ENCODE measurements at regions not wholly inside any gene's neighbourhood (a gene's known extent, or its start where the extent isn't known, plus 50 kb on each side); places are given as distances from the start of the nearest gene placed in this dataset.
"Not testable (repeated sequence)": the region's sequence is repeated elsewhere in the genome, so short reads cannot be mapped to it uniquely, and the experiment has no call there.

DNA sequence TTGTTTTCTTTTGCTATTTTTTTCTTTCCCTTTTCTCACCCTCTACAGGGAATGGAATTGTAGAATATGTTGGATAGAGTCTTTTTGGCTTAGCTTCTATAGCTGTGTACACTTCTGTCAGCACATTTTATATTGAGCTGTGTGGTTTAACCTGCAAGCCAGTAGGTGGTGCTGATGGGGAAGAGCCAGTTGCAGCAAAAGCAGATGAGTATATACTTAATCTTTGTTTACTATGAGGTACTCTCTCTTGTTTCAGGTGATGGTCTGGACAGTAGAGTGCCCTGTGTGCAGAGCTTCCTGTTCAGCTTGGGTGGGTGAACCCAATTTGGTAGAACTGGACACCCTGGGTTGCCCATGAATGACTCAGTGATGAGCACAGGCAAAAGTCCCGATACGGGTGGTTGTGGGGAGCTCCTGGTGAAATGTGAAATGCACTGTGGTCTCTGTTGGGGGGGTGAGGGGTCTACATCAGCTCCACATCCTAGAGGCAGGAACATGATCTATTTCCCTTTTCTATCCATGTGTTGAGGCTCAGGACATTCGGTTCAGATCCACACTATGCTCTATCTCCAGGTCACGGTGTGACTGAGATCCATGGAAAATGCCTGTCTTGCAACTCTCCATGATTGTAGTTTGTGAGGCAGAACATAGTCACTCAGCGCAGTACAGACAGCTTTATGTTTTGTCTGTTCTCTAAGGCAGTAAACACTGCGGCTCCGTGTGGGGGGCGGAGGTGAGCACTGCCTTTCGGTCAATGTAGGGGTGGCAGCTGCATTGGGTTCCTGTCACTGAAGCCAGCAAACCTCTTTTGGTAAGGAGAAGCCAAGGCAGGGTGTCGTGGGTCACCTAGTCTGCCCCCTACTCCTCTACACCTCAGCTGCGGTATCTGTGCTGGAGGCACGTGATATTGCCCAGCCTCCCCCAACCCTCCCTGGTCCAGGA, 353.2 kb downstream of the PRR16 start:
- DNase-seq = no peak

GRCh38 chr5:120818128-120818527, 354.0 kb downstream of the PRR16 start:
- DNase-seq = no peak

- DNase-seq = no peak
These were observed 359.2 kb downstream of the PRR16 start for GRCh38 chr5:120823328-120823727.

DNA sequence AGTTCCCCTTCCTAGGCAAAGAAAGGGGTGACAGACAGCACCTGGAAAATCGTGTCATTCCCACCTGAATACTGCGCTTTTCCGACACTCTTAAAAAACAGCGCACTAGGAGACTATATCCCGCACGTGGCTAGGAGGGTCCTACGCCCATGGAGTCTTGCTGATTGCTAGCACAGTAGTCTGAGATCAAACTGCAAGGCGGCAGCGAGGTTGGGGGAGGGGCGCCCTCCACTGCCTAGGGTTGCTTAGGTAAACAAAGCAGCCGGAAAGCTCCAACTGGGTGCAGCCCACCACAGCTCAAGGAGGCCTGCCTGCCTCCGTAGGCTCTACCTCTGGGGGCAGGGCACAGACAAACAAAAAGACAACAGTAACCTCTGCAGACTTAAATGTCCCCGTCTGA, 367.5 kb downstream of the PRR16 start:
- DNase-seq = not testable (repeated sequence)

DNA sequence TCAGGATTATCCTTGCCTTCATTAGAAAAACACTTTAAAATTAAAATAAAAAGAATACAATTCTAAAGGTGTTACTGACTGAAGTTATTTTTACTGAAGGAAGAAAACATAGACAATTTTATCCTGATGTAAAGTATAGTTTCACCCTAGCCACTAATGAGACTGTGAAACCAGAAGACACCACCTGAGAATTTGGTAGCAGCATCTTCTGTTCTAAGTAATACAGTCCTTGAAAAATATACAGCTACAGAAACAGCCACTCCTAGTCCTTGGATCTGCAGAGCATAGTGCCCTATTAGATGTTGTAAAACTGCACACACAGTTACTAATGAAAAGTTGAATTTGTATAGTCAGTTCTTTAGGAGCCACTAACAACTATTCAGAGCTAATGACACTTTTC, 377.7 kb downstream of the PRR16 start:
- DNase-seq = no peak

DNA sequence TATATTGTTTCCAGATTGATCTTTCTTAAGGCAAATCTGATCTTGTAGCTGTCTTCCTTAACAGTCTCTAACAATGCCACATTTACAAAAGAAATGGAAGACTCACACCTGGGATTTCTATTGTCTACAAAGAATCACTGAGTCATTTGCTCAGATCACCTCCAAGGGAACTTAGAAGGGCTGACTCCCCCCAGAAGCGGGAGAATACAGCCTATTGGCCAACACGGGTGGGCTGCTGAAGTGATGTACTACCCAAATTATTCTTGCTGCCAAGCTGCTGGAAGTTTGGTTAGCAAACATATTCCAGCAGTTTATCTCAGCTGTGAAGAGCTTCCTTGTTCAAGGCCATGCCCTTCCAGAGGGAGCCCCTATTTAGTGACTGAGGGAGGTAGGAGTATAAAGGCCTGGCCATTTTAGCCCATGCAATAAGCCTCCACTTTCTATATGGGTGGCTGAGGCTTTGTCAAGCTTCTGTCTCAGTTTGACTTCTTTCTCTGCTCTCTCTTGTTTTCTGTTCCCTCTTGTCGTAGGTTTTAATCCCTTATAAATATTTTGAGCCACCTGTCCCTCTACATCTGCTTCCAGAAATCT, 379.4 kb downstream of the PRR16 start:
- no peak for DNase-seq

DNA sequence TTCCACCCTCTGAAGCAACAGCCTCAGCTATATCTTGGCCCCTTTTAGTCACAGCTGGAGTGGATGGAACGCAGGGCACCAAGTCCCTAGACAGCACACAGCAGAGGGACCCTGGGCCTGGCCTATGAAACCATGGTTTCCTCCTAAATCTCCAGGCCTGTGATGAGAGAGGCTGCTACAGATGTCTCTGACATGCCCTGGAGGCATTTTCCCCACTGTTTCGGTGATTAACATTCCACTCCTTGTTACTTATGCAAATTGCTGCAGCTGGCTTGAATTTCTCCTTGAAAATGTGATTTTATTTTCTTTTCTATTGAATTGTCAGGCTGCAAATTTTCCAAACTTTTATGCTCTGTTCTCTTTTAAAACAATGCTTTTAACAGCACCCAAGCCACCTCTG, 384.8 kb downstream of the PRR16 start:
- no peak for DNase-seq

DNA sequence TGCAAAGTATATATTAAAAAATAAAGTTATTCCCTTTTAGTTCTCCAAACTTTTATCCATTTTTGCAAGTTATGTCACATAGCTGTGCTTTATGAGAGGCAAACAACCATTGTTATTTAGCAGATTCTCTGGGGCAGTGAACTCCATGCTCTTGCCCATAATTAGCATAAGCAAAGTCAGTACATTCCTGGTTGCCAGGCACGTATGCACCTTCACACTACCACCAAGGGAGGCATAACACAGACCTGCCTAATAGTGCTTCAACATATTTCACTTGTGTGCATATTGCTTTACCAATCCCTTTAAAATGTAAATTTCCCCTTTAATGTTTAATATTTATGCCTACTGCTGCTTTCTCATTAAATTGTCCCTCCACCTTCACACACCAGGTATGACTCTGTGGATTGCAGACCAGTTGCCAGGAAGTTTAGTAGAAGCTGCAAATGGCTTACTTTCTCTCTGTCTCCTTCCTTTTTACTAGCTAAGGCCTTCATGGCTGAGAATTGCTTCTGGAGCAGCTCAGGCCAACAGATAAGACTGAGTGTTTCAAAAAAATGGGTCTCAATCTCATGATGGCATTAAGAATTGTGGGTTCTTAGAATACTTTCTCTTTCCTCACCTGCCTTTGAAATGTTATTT, 388.2 kb downstream of the PRR16 start:
- no peak for DNase-seq

DNA sequence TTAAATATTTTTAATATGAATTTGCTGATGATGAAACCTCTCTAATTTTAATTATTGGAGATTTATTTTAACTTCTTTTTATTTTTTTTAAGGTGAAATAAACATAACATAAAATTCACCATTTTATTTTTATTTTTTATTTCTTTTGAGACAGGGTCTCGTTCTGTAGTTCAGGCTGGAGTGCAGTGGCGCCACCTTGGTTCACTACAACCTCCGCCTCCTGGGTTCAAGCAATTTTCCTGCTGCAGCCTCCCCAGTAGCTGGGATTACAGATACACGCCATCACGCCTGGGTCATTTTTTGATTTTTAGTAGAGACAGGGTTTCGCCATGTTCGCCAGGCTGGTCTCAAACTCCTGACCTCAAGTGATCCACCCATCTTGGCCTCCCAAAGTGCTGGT, 402.9 kb downstream of the PRR16 start:
- no peak for DNase-seq

GRCh38 chr5:120869831-120870230, 405.7 kb downstream of the PRR16 start:
- no peak for DNase-seq

- no peak for DNase-seq
These were observed 408.2 kb downstream of the PRR16 start for GRCh38 chr5:120872297-120872696.

DNA sequence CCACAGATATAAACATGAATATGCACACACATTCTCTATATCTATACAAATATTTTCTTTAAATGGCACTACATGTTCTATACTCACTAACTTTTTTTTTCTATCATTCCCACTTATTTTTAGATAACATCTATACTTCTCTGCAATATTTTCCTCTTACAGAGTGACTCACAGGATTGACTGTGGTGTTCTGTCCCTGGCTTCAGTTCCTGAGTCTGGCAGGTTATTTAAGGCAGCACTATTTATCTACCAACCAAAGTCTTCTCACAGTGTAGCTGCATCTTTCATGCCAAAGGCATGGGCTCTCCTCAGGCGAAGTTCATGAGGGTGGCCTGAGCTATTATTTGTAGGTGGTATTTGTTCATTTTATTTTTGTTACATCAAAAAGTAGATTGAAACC, 409.0 kb downstream of the PRR16 start:
- DNase-seq = no peak

DNA sequence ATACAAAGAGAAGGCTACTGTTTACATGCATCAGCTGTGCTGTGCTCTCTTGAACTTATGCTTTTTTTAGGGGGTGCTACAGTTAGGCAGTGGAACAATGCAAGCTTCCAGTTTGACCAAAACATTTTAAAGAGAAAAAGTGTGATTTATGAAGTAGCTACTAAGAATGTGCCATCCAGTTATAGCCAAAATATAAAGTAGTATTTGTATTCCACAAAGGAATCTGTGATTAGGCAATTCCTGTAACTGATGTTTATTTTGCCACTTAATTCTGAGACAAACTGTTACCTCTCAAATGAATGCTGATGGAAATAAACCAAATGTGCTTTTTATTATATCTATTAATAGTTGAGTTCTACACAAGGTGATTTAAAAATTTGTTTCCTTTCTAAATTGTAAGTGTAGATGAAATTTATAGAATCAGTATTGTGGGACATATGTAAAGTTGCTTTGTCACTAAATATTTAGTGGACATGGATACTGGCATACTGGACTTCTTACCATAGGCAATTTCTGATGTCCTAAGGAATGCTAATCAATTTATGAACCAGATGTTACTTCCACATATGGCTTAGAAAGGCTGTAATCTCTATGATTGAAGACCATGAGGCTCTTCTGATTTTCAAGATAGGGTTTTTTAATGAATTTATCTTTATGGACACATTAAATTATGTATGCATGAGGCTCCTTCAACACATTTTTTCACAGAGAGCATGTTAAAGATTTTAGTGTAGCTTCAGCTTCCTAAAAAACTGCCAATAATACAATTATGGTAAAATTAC, 410.2 kb downstream of the PRR16 start:
- no peak for DNase-seq

DNA sequence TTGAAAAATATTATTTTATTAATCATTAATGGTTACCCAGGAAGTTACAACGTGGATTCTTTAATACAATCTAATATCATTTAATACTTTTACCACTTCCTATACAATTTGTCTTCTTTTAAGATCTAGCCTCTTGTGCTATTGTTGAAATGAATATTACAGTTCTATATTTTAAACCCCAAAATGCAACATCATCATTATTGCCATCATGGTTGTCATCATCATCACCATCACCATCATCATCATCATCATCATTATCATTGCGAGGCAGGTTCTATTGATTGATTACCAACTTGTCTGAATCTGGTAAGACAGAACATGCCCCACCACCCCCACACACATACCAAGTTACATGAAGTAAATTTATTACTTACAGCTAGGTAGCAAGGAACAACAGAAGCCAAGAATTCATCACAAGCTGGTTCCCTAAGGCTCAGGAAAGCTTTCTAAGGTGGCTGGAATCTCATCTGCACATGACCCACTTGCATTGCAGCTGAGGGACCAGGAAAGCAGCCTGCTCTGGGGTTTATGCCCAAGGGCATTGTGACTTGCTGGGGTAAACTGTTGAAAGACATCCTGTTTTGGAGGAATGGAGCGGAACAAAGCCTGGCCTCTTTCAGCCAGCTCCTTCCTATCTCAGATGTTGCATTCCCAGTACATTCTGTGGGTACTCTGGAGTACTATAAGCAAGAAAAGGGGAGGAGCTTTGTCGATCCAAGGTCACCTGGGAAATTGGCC, 418.1 kb downstream of the PRR16 start:
- DNase-seq = no peak

- no peak for DNase-seq
These were observed 422.3 kb downstream of the PRR16 start for GRCh38 chr5:120886351-120886860.

GRCh38 chr5:120895660-120896059, 431.6 kb downstream of the PRR16 start:
- DNase-seq = no peak

- no peak for DNase-seq
These were observed 437.1 kb downstream of the PRR16 start for GRCh38 chr5:120901199-120901598.

DNA sequence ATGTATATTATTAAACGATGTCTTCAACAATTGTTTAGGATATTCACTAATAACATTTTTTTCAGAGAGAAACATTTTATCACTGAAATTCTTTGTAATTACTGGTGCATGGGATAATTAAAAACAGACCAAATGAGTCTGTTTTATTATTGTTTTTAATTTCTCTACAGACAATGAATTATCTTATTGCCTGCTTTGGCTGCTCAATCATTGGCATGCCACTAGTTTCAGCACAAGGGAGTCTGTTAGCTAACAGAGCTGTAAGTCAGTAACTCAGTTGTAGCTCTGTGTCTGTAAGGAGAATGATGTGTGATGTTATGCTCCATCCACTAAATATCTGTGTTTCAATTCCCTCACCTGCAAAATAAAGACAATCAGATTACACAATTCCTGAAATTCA, 443.9 kb downstream of the PRR16 start:
- no peak for DNase-seq

DNA sequence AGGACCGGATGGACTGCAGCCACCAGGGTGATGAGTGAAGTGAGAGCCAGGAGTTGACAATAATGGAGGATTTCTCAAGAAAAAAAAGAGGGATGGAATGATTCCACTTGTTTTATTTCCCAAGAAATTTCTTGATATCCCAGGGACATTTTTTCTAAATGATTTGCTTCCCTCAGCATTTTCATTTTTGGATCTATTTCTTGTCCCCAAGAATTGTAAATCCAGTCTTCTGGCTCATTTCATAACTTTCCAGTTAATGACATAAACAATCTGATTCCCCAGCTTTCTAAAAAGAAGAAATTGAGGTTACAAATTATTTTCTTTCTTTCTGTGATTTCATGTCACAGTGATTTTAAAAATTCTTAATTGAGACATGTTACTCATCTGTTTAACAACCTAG, 446.5 kb downstream of the PRR16 start:
- DNase-seq = no peak

GRCh38 chr5:120913396-120913795, 449.3 kb downstream of the PRR16 start:
- no peak for DNase-seq

GRCh38 chr5:120917214-120917758, 453.2 kb downstream of the PRR16 start:
- no peak for DNase-seq

Measured in left kidney (tissue), 1 donor.